Peyer's patch (tissue), 4 donors: ENCODE measurements at regions not wholly inside any gene's neighbourhood (a gene's known extent, or its start where the extent isn't known, plus 50 kb on each side); places are given as distances from the start of the nearest gene placed in this dataset.
"Not testable (repeated sequence)": the region's sequence is repeated elsewhere in the genome, so short reads cannot be mapped to it uniquely, and the experiment has no call there.

Source experiments
- CTCF ChIP-seq, 6 experiments: fragments of 450-650 bp in 4 of 6; fragments of 200-600 bp in 2 of 6; sonication (generic) in 1 of 6; IDR thresholded peaks; one replicate each; pipeline ENCODE4 v1.5.1; 2017 to 2019; ENCODE audit warnings: antibody characterized with exemption in 6 of 6, mild to moderate bottlenecking in 3 of 6, moderate library complexity in 1 of 6
- POLR2A ChIP-seq, 2 donors: fragments of 450-650 bp; IDR thresholded peaks; one replicate each; pipeline ENCODE4 v1.5.1; 2017; ENCODE audit warnings: antibody characterized with exemption in 2 of 2, mild to moderate bottlenecking in 2 of 2, moderate library complexity in 2 of 2

- TF ChIP-seq CTCF, POLR2A (IDR thresholded peaks at IDR 0.05): not testable (repeated sequence)
Measured at GRCh38 chr16:9028491-9028890, 63.0 kb upstream of the HAPSTR1 start.
